Stomach (tissue), 4 donors: ENCODE measurements at regions not wholly inside any gene's neighbourhood (a gene's known extent, or its start where the extent isn't known, plus 50 kb on each side); places are given as distances from the start of the nearest gene placed in this dataset.

ENCODE experiments used
- POLR2A ChIP-seq, 4 donors: fragments of 450-650 bp; IDR thresholded peaks; one replicate each; pipeline ENCODE4 v1.6.1; 2016; ENCODE audit warnings: antibody characterized with exemption in 4 of 4, control low read depth in 2 of 4, mild to moderate bottlenecking in 1 of 4, moderate library complexity in 1 of 4
- POLR2AphosphoS5 ChIP-seq, 3 donors: sonication (generic); formaldehyde crosslinking; IDR thresholded peaks; one replicate each; pipeline ENCODE4 v1.6.1; 2016; ENCODE audit warnings: antibody characterized with exemption in 3 of 3
- TF ChIP-seq, protein P1 (sequence below), 7 experiments: fragments of 450-650 bp in 4 of 7; fragments of 200-600 bp in 3 of 7; sonication (generic) in 3 of 7; IDR thresholded peaks; one replicate each; pipeline ENCODE4 v1.5.1; 2016 to 2019; ENCODE audit warnings: antibody characterized with exemption in 7 of 7, control low read depth in 2 of 7, mild to moderate bottlenecking in 1 of 7

DNA sequence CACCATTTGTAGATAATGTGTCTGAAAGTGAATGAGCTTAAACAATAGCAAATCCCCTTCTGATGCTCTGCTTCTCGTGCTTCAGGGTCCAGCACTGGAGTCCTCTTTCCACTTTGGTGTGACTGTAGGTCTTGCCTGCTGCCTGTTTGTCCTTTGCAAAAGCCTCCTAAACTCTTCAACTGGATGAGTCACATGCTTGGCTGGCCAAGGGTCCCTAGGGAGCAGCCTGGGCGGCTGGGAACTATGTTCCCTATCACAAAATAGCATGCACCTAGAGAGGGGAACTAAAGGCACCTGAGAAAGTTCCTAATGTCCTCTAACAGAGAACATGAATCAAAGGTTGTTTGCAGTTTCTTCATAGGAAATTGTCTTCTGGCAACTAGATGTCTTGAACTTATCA is 607.2 kb upstream of the PLXNA2 start:
- no peak for TF ChIP-seq POLR2A (IDR thresholded peaks at IDR 0.05)
- TF ChIP-seq, protein P1, sequence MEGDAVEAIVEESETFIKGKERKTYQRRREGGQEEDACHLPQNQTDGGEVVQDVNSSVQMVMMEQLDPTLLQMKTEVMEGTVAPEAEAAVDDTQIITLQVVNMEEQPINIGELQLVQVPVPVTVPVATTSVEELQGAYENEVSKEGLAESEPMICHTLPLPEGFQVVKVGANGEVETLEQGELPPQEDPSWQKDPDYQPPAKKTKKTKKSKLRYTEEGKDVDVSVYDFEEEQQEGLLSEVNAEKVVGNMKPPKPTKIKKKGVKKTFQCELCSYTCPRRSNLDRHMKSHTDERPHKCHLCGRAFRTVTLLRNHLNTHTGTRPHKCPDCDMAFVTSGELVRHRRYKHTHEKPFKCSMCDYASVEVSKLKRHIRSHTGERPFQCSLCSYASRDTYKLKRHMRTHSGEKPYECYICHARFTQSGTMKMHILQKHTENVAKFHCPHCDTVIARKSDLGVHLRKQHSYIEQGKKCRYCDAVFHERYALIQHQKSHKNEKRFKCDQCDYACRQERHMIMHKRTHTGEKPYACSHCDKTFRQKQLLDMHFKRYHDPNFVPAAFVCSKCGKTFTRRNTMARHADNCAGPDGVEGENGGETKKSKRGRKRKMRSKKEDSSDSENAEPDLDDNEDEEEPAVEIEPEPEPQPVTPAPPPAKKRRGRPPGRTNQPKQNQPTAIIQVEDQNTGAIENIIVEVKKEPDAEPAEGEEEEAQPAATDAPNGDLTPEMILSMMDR (IDR thresholded peaks at IDR 0.05): no peak
- TF ChIP-seq POLR2AphosphoS5 (IDR thresholded peaks at IDR 0.05): no peak
